Stimulated activated CD4-positive, alpha-beta T cell treated with anti-CD3 and anti-CD28 coated beads, Interleukin-4, amount 100 ng/mL, for 4 hours (primary cell): ENCODE measurements at regions not wholly inside any gene's neighbourhood (a gene's known extent, or its start where the extent isn't known, plus 50 kb on each side); places are given as distances from the start of the nearest gene placed in this dataset.
"Not testable (repeated sequence)": the region's sequence is repeated elsewhere in the genome, so short reads cannot be mapped to it uniquely, and the experiment has no call there.

Experiments used
- DNase-seq, 2 experiments: peaks; one replicate each; pipeline ENCODE4 v3.0.0-alpha.2; 2020

- DNase-seq: no peak
Observed at GRCh38 chr7:9082203-9082602, 648.8 kb downstream of the NXPH1 start.

- no peak for DNase-seq
Observed at GRCh38 chr7:9083837-9084236, 650.4 kb downstream of the NXPH1 start.

GRCh38 chr7:9091282-9091681 is 657.9 kb downstream of the NXPH1 start:
- DNase-seq: no peak

- DNase-seq: no peak
Observed at GRCh38 chr7:9097565-9098060, 664.2 kb downstream of the NXPH1 start.

- no peak for DNase-seq
Observed at GRCh38 chr7:9100289-9100688, 666.9 kb downstream of the NXPH1 start.

GRCh38 chr7:9102846-9103245 is 669.4 kb downstream of the NXPH1 start:
- no peak for DNase-seq

- no peak for DNase-seq
Observed at GRCh38 chr7:9106747-9107146, 673.3 kb downstream of the NXPH1 start.

- DNase-seq: no peak
Observed at GRCh38 chr7:9120331-9120730, 686.9 kb downstream of the NXPH1 start.

GRCh38 chr7:9124320-9124719 is 690.9 kb downstream of the NXPH1 start:
- no peak for DNase-seq

GRCh38 chr7:9125246-9125645 is 691.8 kb downstream of the NXPH1 start:
- no peak for DNase-seq

- DNase-seq: no peak
Observed at GRCh38 chr7:9127901-9128300, 694.5 kb downstream of the NXPH1 start.

- DNase-seq: no peak
Observed at GRCh38 chr7:9148687-9149086, 715.3 kb downstream of the NXPH1 start.

- no peak for DNase-seq
Observed at GRCh38 chr7:9149499-9150082, 716.2 kb downstream of the NXPH1 start.

GRCh38 chr7:9163691-9164090 is 730.3 kb downstream of the NXPH1 start:
- not testable (repeated sequence) for DNase-seq

- DNase-seq: no peak
Observed at GRCh38 chr7:9175871-9176270, 742.5 kb downstream of the NXPH1 start.

GRCh38 chr7:9181356-9181755 is 747.9 kb downstream of the NXPH1 start:
- no peak for DNase-seq

- no peak for DNase-seq
Observed at GRCh38 chr7:9186730-9187129, 753.3 kb downstream of the NXPH1 start.

- DNase-seq: no peak
Observed at GRCh38 chr7:9189703-9190102, 756.3 kb downstream of the NXPH1 start.

GRCh38 chr7:9192969-9193368 is 759.6 kb downstream of the NXPH1 start:
- no peak for DNase-seq

- DNase-seq: no peak
Observed at GRCh38 chr7:9200626-9201025, 767.2 kb downstream of the NXPH1 start.

- DNase-seq: no peak
Observed at GRCh38 chr7:9201928-9202327, 768.5 kb downstream of the NXPH1 start.

GRCh38 chr7:9204571-9204970 is 771.2 kb downstream of the NXPH1 start:
- DNase-seq: no peak

GRCh38 chr7:9210114-9210513 is 776.7 kb downstream of the NXPH1 start:
- no peak for DNase-seq

- DNase-seq: no peak
Observed at GRCh38 chr7:9217204-9217603, 783.8 kb downstream of the NXPH1 start.

GRCh38 chr7:9226500-9226899 is 793.1 kb downstream of the NXPH1 start:
- DNase-seq: no peak
